ENCODE measurements at regions not wholly inside any gene's neighbourhood (a gene's known extent, or its start where the extent isn't known, plus 50 kb on each side); places are given as distances from the start of the nearest gene placed in this dataset.

- Histone ChIP-seq H3K27ac (ENCODE audit: low read length in 2 of 2) (no peak overlapping the region), H3K36me3 (replicated peaks in 1 of 2; ENCODE audit: control extremely low read depth in 1 of 2, control insufficient read depth in 1 of 2, extremely low read depth in 1 of 2, insufficient read depth in 2 of 2, low read length in 1 of 2) (no peaks in the 10 kb centered on the region), H2AFZ (ENCODE audit: insufficient read depth, low read depth, low read length, poor library complexity, severe bottlenecking) (no peak overlapping the region), H3K27me3 (replicated peaks in 1 of 4; ENCODE audit: control extremely low read depth in 1 of 4, control insufficient read depth in 3 of 4, insufficient read depth in 4 of 4, low read length in 3 of 4) (no peaks in the 10 kb centered on the region), H3K9me3 (ENCODE audit: control extremely low read depth in 1 of 3, control insufficient read depth in 2 of 3, insufficient read depth in 1 of 3, low read length in 2 of 3) (peaks cover 0 to 13% (median 0%) of the 10 kb centered on the region in 3 donors), H3K79me2 (ENCODE audit: control insufficient read depth, insufficient read depth, low read length) (no peaks in the 10 kb centered on the region), H3K4me3 (ENCODE audit: control extremely low read depth in 1 of 5, extremely low read depth in 1 of 5, insufficient read depth in 1 of 5, low read depth in 2 of 5, low read length in 4 of 5) (no peak overlapping the region), H3K4me1 (ENCODE audit: control insufficient read depth in 2 of 2, insufficient read depth in 2 of 2, low read length in 2 of 2) (no peaks in the 10 kb centered on the region), H3K9ac (ENCODE audit: low read length) (no peak overlapping the region), H3K4me2 (replicated peaks; ENCODE audit: low read depth, low read length, poor library complexity, severe bottlenecking) (no peak overlapping the region), H4K20me1 (ENCODE audit: control insufficient read depth, insufficient read depth, low read length, poor library complexity, severe bottlenecking) (no peaks in the 10 kb centered on the region)
- H3K4me1 Mint-ChIP-seq, result no peaks in the 10 kb centered on the region
- WGBS (ENCODE audit: insufficient coverage), result 80% methylated on average over 9 of the region's 9 CpGs
- TF ChIP-seq EZH2 (IDR thresholded peaks at IDR 0.05; ENCODE audit: borderline replicate concordance, insufficient read depth, low read depth, low read length, poor library complexity, severe bottlenecking) (no peak), CTCF (IDR thresholded peaks at IDR 0.05) (no peak)
- ChIA-PET CTCF (no interaction called here), POLR2A (no interaction called here)
- H3K27me3 Mint-ChIP-seq, result no peaks in the 10 kb centered on the region
- no peak overlapping the region for H3K4me3 Mint-ChIP-seq
- intact Hi-C loops (cut with micrococcal nuclease), result no loop called here
- H3K27ac Mint-ChIP-seq, result no peak overlapping the region
- no peak for ATAC-seq (ENCODE audit: low read depth)
- DNase-seq, result no peak
- H3K9me3 Mint-ChIP-seq (ENCODE audit: insufficient read depth), result peaks cover 2% of the 10 kb centered on the region
Measured at GRCh38 chr10:126846469-126846868, 58.8 kb upstream of the DOCK1 start.

GRCh38 chr10:126846959-126847358 is 58.3 kb upstream of the DOCK1 start:
- ChIA-PET POLR2A (no interaction called here), CTCF (no interaction called here)
- H3K4me2 ChIP-seq (replicated peaks; ENCODE audit: low read depth, low read length, poor library complexity, severe bottlenecking), result no peak overlapping the region
- no peaks in the 10 kb centered on the region for H3K36me3 ChIP-seq (replicated peaks in 1 of 2; ENCODE audit: control extremely low read depth in 1 of 2, control insufficient read depth in 1 of 2, extremely low read depth in 1 of 2, insufficient read depth in 2 of 2, low read length in 1 of 2)
- no peak overlapping the region for H3K27ac ChIP-seq (ENCODE audit: low read length in 2 of 2)
- peaks cover 2% of the 10 kb centered on the region for H3K9me3 Mint-ChIP-seq (ENCODE audit: insufficient read depth)
- H2AFZ ChIP-seq (ENCODE audit: insufficient read depth, low read depth, low read length, poor library complexity, severe bottlenecking), result no peak overlapping the region
- no peaks in the 10 kb centered on the region for H3K4me1 ChIP-seq (ENCODE audit: control insufficient read depth in 2 of 2, insufficient read depth in 2 of 2, low read length in 2 of 2)
- DNase-seq (no peak), ATAC-seq (ENCODE audit: low read depth) (no peak)
- intact Hi-C loops (cut with micrococcal nuclease), result no loop called here
- no peaks in the 10 kb centered on the region for H3K79me2 ChIP-seq (ENCODE audit: control insufficient read depth, insufficient read depth, low read length)
- H3K4me3 Mint-ChIP-seq, result no peak overlapping the region
- no peak for TF ChIP-seq EZH2 (IDR thresholded peaks at IDR 0.05; ENCODE audit: borderline replicate concordance, insufficient read depth, low read depth, low read length, poor library complexity, severe bottlenecking)
- no peak for TF ChIP-seq CTCF (IDR thresholded peaks at IDR 0.05)
- H3K27ac Mint-ChIP-seq, result no peak overlapping the region
- peaks cover 0 to 13% (median 0%) of the 10 kb centered on the region in 3 donors for H3K9me3 ChIP-seq (ENCODE audit: control extremely low read depth in 1 of 3, control insufficient read depth in 2 of 3, insufficient read depth in 1 of 3, low read length in 2 of 3)
- H3K9ac ChIP-seq (ENCODE audit: low read length), result no peak overlapping the region
- no peaks in the 10 kb centered on the region for H3K4me1 Mint-ChIP-seq
- WGBS (ENCODE audit: insufficient coverage), result no CpG with 5 or more reads among the region's 2 CpGs
- H3K4me3 ChIP-seq (ENCODE audit: control extremely low read depth in 1 of 5, extremely low read depth in 1 of 5, insufficient read depth in 1 of 5, low read depth in 2 of 5, low read length in 4 of 5), result no peak overlapping the region
- H3K27me3 ChIP-seq (replicated peaks in 1 of 4; ENCODE audit: control extremely low read depth in 1 of 4, control insufficient read depth in 3 of 4, insufficient read depth in 4 of 4, low read length in 3 of 4), result no peaks in the 10 kb centered on the region
- no peaks in the 10 kb centered on the region for H3K27me3 Mint-ChIP-seq
- H4K20me1 ChIP-seq (ENCODE audit: control insufficient read depth, insufficient read depth, low read length, poor library complexity, severe bottlenecking), result no peaks in the 10 kb centered on the region
